Globus pallidus (tissue), 1 donor: ENCODE measurements at regions not wholly inside any gene's neighbourhood (a gene's known extent, or its start where the extent isn't known, plus 50 kb on each side); places are given as distances from the start of the nearest gene placed in this dataset.

Experiments used
- DNase-seq: peaks from one replicate; pipeline ENCODE4 v3.0.0-alpha.2; 2015; ENCODE audit warnings: low spot score

- DNase-seq, result no peak
These were observed 317.6 kb upstream of the CNKSR2 start for GRCh38 chrX:21056622-21057021.

GRCh38 chrX:21047034-21047455, 327.2 kb upstream of the CNKSR2 start:
- DNase-seq, result no peak

GRCh38 chrX:21014326-21014725, 359.9 kb upstream of the CNKSR2 start:
- DNase-seq, result no peak

- DNase-seq, result no peak
These were observed 369.4 kb upstream of the CNKSR2 start for GRCh38 chrX:21004835-21005234.

- DNase-seq, result no peak
These were observed 378.4 kb upstream of the CNKSR2 start for GRCh38 chrX:20995829-20996228.

- no peak for DNase-seq
These were observed 384.9 kb upstream of the CNKSR2 start for GRCh38 chrX:20989361-20989760.

GRCh38 chrX:20988804-20989203, 385.4 kb upstream of the CNKSR2 start:
- DNase-seq, result no peak

GRCh38 chrX:20988118-20988517, 386.1 kb upstream of the CNKSR2 start:
- DNase-seq, result no peak

GRCh38 chrX:20980426-20980825, 393.8 kb upstream of the CNKSR2 start:
- no peak for DNase-seq

- DNase-seq, result no peak
These were observed 399.9 kb upstream of the CNKSR2 start for GRCh38 chrX:20974326-20974725.

GRCh38 chrX:20973038-20973437, 401.2 kb upstream of the CNKSR2 start:
- DNase-seq, result no peak

GRCh38 chrX:20971250-20971649, 403.0 kb upstream of the CNKSR2 start:
- no peak for DNase-seq

- DNase-seq, result no peak
These were observed 404.7 kb upstream of the CNKSR2 start for GRCh38 chrX:20969565-20969964.

GRCh38 chrX:20968996-20969395, 405.2 kb upstream of the CNKSR2 start:
- DNase-seq, result no peak

GRCh38 chrX:20967725-20968124, 406.5 kb upstream of the CNKSR2 start:
- no peak for DNase-seq

- DNase-seq, result no peak
These were observed 408.8 kb upstream of the CNKSR2 start for GRCh38 chrX:20965270-20966044.

GRCh38 chrX:20954014-20954413, 420.2 kb upstream of the CNKSR2 start:
- no peak for DNase-seq

GRCh38 chrX:20952180-20952579, 422.0 kb upstream of the CNKSR2 start:
- DNase-seq, result no peak

GRCh38 chrX:20951016-20951810, 423.0 kb upstream of the CNKSR2 start:
- no peak for DNase-seq

- no peak for DNase-seq
These were observed 426.8 kb upstream of the CNKSR2 start for GRCh38 chrX:20947411-20947912.

- DNase-seq, result no peak
These were observed 460.5 kb upstream of the CNKSR2 start for GRCh38 chrX:20913760-20914159.

GRCh38 chrX:20906571-20906970, 467.6 kb upstream of the CNKSR2 start:
- no peak for DNase-seq

- no peak for DNase-seq
These were observed 489.7 kb upstream of the CNKSR2 start for GRCh38 chrX:20884565-20884964.
